BLaER1 treated with 17β-estradiol and CSF1 and Interleukin-3, amounts not matched to agents 10 nM and 100 nM (cell line): ENCODE measurements at regions not wholly inside any gene's neighbourhood (a gene's known extent, or its start where the extent isn't known, plus 50 kb on each side); places are given as distances from the start of the nearest gene placed in this dataset.

ENCODE experiments used
- H3K27ac ChIP-seq, 11 experiments: shearing (Covaris generic); formaldehyde crosslinking; 2 replicates each; pipeline ENCODE4 v1.8.1; 2022
- H3K27me3 ChIP-seq, 11 experiments: shearing (Covaris generic); formaldehyde crosslinking; 2 replicates each; pipeline ENCODE4 v1.8.1; 2022
- H3K36me3 ChIP-seq, 11 experiments: shearing (Covaris generic); formaldehyde crosslinking; 2 replicates each; pipeline ENCODE4 v1.8.1; 2022
- H3K4me1 ChIP-seq, 10 experiments: shearing (Covaris generic); formaldehyde crosslinking; 2 replicates each; pipeline ENCODE4 v1.8.1; 2022
- H3K4me2 ChIP-seq, 11 experiments: shearing (Covaris generic); formaldehyde crosslinking; 2 replicates each; pipeline ENCODE4 v1.8.1; 2022
- H3K4me3 ChIP-seq, 10 experiments: shearing (Covaris generic); formaldehyde crosslinking; 2 replicates each; pipeline ENCODE4 v1.8.1; 2022
- H3K9ac ChIP-seq, 11 experiments: shearing (Covaris generic); formaldehyde crosslinking; 2 replicates each; pipeline ENCODE4 v1.8.1; 2022
- H3K9me3 ChIP-seq, 11 experiments: shearing (Covaris generic); formaldehyde crosslinking; replicated peaks in 1 of 11; 2 replicates each; pipeline ENCODE4 v1.8.1; 2022
- H4K20me1 ChIP-seq, 11 experiments: shearing (Covaris generic); formaldehyde crosslinking; 2 replicates each; pipeline ENCODE4 v1.8.1; 2022
- Cebpa-rat ChIP-seq, 11 experiments: shearing (Covaris generic); IDR thresholded peaks; 2 replicates each; pipeline ENCODE4 v1.8.1; 2022

DNA sequence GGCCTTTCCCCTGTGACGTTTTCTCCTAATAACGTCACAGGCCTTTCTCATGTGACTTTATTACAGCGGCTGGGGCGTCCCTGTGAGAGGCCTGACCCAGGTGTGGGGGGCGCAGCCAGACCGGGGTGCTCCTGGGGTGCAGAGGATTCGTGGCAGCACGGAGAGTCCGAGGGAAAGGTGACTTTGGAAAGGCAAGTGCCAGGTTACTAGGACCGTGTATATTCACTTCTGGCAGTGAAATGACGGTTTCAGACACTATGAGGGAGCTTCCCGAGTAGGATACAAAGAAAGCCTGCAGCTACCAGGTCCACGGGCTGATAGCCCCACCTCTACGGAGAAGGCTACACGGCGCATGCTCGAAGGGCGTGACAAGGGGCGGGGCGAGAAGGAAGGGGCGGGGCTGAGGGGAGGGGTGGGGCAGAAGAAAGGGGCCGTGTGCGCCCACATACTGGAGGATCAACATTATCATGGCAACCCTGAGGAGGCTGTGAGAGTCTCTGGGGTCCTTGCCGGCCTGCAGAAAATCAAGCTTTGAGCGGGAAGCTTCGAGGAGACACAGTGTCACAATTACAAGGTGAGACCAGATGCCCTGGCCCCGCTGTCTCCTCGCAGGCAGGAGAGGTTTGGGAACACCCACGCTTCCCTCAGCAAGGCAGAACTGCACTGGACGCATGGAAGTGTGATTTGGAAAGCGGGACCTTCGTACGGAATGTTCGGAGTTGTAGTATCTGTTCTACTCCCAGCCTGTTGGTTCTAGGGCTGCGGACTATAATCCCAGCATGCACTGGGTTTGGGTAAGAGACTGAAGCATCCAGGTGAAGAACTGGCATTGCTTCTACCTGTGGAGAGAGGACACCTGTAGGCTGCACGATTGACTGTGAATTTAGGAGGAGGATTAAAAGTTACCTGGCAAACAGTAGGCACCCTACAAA, 54.4 kb upstream of the ZNF337 start:
- no peaks in the 10 kb centered on the region for H4K20me1 ChIP-seq
- H3K9ac ChIP-seq = no peak overlapping the region
- no peak overlapping the region for H3K4me2 ChIP-seq
- no peaks in the 10 kb centered on the region for H3K4me1 ChIP-seq
- H3K4me3 ChIP-seq = no peak overlapping the region
- no peaks in the 10 kb centered on the region; a peak in 1 of 22 replicates for H3K9me3 ChIP-seq
- no peak overlapping the region for H3K27ac ChIP-seq
- H3K36me3 ChIP-seq = no peaks in the 10 kb centered on the region
- no peak for TF ChIP-seq Cebpa-rat (IDR thresholded peaks at IDR 0.05)
- H3K27me3 ChIP-seq = no peaks in the 10 kb centered on the region

DNA sequence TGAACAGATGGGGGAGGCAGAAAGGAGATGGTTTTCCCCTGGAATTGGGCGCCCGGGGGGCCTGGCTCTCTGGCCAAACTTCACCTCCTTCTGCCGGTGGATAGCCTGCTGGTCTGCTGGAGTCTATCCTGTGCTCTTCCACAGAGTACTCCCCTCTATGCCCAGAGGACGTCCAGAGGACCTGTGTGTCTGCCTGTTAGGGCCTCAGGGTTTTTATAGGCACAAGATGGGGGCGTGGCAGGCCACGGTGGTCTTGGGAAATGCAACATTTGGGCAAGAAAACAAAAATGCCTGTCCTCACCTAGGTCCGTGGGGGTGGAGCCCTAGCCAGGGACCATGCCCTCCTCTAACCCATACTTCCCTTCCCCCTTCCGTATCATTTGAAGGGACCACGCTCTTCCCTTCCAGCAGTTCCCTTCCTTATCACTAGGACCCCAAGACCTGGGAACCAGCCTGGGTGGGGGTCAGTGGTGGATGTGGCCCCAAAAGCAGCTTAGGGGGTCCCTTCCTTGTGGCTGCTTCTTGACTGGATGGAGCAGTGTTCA, 53.6 kb upstream of the ZNF337 start:
- Histone ChIP-seq H3K27me3 (no peaks in the 10 kb centered on the region), H3K27ac (no peak overlapping the region), H4K20me1 (no peaks in the 10 kb centered on the region), H3K9ac (no peak overlapping the region), H3K4me1 (no peaks in the 10 kb centered on the region), H3K36me3 (no peaks in the 10 kb centered on the region), H3K4me2 (no peak overlapping the region), H3K4me3 (no peak overlapping the region), H3K9me3 (no peaks in the 10 kb centered on the region; a peak in 1 of 22 replicates)
- no peak for TF ChIP-seq Cebpa-rat (IDR thresholded peaks at IDR 0.05)

DNA sequence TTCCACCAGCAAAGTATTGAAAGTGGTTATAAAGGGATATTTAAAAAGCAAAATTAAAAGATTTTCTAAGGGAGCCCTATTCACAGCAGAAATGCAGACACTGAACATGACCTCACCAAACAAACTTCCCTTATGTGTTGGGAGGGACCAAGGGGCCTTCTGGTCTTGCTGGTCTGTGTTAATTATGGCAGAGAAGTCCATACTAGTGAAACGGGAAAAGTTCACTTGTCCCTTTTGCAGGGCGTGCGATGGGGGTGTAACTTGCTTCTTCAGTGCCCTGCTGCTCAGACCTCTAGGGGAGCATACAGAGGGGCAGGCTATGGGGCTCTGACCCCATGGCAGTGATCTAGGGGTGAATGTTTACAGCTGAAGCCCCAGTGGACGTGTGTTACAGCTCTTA, 53.0 kb upstream of the ZNF337 start:
- Histone ChIP-seq H3K4me3 (no peak overlapping the region), H3K4me2 (no peak overlapping the region), H3K36me3 (no peaks in the 10 kb centered on the region; a peak in 1 of 22 replicates), H3K9ac (no peak overlapping the region), H3K4me1 (no peaks in the 10 kb centered on the region), H3K27ac (no peak overlapping the region), H3K27me3 (no peaks in the 10 kb centered on the region), H3K9me3 (no peaks in the 10 kb centered on the region; a peak in 1 of 22 replicates), H4K20me1 (no peaks in the 10 kb centered on the region)
- TF ChIP-seq Cebpa-rat (IDR thresholded peaks at IDR 0.05) = no peak
